ENCODE measurements at regions not wholly inside any gene's neighbourhood (a gene's known extent, or its start where the extent isn't known, plus 50 kb on each side); places are given as distances from the start of the nearest gene placed in this dataset.

- H3K23ac ChIP-seq (ENCODE audit: insufficient read length, low read depth, low read length): no peak overlapping the region
- no peak overlapping the region for H3T11ph ChIP-seq (ENCODE audit: low read length)
- Mint-ChIP-seq H3K9me3 (peaks cover 0 to 4% of the 10 kb centered on the region in 2 experiments; a peak in 1 of 5 replicates), H3K4me3 (no peak overlapping the region), H3K4me1 (peaks cover 3 to 10% of the 10 kb centered on the region in 2 experiments; a peak in 3 of 4 replicates), H3K27me3 (ENCODE audit: low read depth) (peaks cover 2% of the 10 kb centered on the region), H3K27ac (no peak overlapping the region), H3K36me3 (ENCODE audit: insufficient read depth in 1 of 3, low read depth in 3 of 3) (no peaks in the 10 kb centered on the region)
- H3K4ac ChIP-seq (ENCODE audit: low read depth, low read length): no peak overlapping the region
- no peak overlapping the region for H2BK12ac ChIP-seq (ENCODE audit: insufficient read length, low read depth, low read length)
- no peak for DNase-seq
- no peak overlapping the region for H3K18ac ChIP-seq (ENCODE audit: insufficient read length, low read depth, low read length)
- WGBS (ENCODE audit: extremely low coverage, insufficient read length, low lambda C conversion rate): no CpG with 5 or more reads among the region's 4 CpGs
- no peak overlapping the region for H3K56ac ChIP-seq (ENCODE audit: insufficient read length, low read depth, low read length)
- H3K27ac ChIP-seq (ENCODE audit: insufficient read length, low read depth, low read length): no peak overlapping the region
- no peaks in the 10 kb centered on the region for H3K27me3 ChIP-seq (ENCODE audit: insufficient read depth, low read length)
- H4K91ac ChIP-seq (ENCODE audit: insufficient read length, low read depth, low read length): no peak overlapping the region
- H4K8ac ChIP-seq (replicated peaks; ENCODE audit: insufficient read length, low read depth, low read length): no peak overlapping the region
- H3K79me1 ChIP-seq (ENCODE audit: insufficient read depth, low read depth, low read length, poor library complexity, severe bottlenecking): no peaks in the 10 kb centered on the region
- no peaks in the 10 kb centered on the region for H3K9me3 ChIP-seq (ENCODE audit: control insufficient read depth, low read depth, low read length)
- H3K9ac ChIP-seq (ENCODE audit: extremely low read depth, insufficient read length, low read length): no peak overlapping the region
- no peak overlapping the region for H2AFZ ChIP-seq (ENCODE audit: low read length)
- H3K14ac ChIP-seq (ENCODE audit: insufficient read depth, low read length): no peak overlapping the region
- H4K20me1 ChIP-seq (ENCODE audit: control insufficient read depth, insufficient read depth, insufficient read length): no peaks in the 10 kb centered on the region
- no peak overlapping the region for H3K4me2 ChIP-seq (ENCODE audit: insufficient read depth, insufficient read length, low read length)
- no peak overlapping the region for H2BK20ac ChIP-seq (ENCODE audit: low read depth, low read length, poor library complexity, severe bottlenecking)
- no peak overlapping the region for H2BK15ac ChIP-seq (ENCODE audit: low read depth, low read length)
- H4K5ac ChIP-seq (ENCODE audit: insufficient read length, low read depth, low read length): no peak overlapping the region
- H2AK5ac ChIP-seq (ENCODE audit: insufficient read length, low read length): no peak overlapping the region
- TF ChIP-seq, protein P1, sequence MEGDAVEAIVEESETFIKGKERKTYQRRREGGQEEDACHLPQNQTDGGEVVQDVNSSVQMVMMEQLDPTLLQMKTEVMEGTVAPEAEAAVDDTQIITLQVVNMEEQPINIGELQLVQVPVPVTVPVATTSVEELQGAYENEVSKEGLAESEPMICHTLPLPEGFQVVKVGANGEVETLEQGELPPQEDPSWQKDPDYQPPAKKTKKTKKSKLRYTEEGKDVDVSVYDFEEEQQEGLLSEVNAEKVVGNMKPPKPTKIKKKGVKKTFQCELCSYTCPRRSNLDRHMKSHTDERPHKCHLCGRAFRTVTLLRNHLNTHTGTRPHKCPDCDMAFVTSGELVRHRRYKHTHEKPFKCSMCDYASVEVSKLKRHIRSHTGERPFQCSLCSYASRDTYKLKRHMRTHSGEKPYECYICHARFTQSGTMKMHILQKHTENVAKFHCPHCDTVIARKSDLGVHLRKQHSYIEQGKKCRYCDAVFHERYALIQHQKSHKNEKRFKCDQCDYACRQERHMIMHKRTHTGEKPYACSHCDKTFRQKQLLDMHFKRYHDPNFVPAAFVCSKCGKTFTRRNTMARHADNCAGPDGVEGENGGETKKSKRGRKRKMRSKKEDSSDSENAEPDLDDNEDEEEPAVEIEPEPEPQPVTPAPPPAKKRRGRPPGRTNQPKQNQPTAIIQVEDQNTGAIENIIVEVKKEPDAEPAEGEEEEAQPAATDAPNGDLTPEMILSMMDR (conservative IDR thresholded peaks at IDR 0.05): no peak
- H2BK120ac ChIP-seq (ENCODE audit: low read depth, low read length, poor library complexity, severe bottlenecking): no peak overlapping the region
- H2BK5ac ChIP-seq (ENCODE audit: insufficient read length, low read length): no peak overlapping the region
- H3K23me2 ChIP-seq (ENCODE audit: insufficient read length, low read depth, low read length, poor library complexity, severe bottlenecking): no peaks in the 10 kb centered on the region
- H3K4me1 ChIP-seq (ENCODE audit: insufficient read depth, low read length): no peaks in the 10 kb centered on the region
- H3K79me2 ChIP-seq (ENCODE audit: insufficient read depth, low read length): no peaks in the 10 kb centered on the region
These were observed 328.5 kb upstream of the USP25 start for GRCh38 chr21:15401331-15401730.
